ENCODE measurements at regions not wholly inside any gene's neighbourhood (a gene's known extent, or its start where the extent isn't known, plus 50 kb on each side); places are given as distances from the start of the nearest gene placed in this dataset.

DNA sequence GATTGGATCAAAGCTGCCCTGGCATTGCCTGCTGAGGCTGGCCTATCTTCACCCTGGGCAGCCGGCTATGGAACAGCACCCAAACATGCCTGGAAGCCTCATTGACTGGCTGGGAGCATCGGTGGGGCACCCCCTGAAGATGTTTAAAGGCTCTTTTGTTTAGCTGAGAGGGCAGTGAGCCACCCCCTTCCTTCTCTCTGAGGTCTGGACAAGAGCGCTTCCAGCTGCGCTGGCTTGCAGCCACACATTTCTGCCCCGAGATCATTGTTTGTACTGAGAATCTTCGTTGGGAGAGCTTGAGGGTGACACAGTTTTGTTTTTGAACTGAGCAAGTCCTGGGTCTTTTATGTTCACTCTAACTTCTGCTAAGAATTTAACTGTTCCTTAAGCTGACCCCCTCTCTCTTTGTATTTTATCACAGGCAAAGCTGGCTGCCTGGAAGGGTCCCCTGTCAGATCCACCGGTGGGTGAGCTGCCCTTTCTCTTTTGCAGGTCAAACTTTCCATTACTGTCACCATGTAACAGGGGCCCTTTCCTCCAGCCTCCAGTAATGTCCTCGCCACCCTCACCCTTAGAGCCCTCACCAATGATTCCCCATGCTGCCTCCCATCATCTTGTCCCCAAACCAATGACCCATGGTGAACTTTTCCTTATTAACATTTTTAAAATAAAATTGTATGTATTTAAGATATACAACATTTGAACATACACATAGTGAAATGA is 212.2 kb downstream of the KIF26A start:
- no peak overlapping the region for H3K27ac ChIP-seq (ENCODE audit: low read depth in 2 of 2, low read length in 2 of 2)
- no peak for TF ChIP-seq CTCF (IDR thresholded peaks at IDR 0.05; ENCODE audit: borderline replicate concordance, extremely low read depth, insufficient read depth)
- H3K9ac ChIP-seq (ENCODE audit: low read length in 3 of 3), result no peak overlapping the region
- H3K4me1 ChIP-seq (ENCODE audit: control insufficient read depth in 2 of 3, insufficient read depth in 2 of 3, low read depth in 1 of 3, low read length in 3 of 3), result no peaks in the 10 kb centered on the region
- H3K36me3 ChIP-seq (ENCODE audit: control insufficient read depth in 2 of 3, insufficient read depth in 3 of 3, low read length in 3 of 3), result no peaks in the 10 kb centered on the region
- intact Hi-C loops (cut with DNase I), result no loop called here
- no peaks in the 10 kb centered on the region for H3K27me3 ChIP-seq (ENCODE audit: control insufficient read depth, insufficient read depth, low read length)
- DNase-seq (peak in 4 of 5 donors; percentile 24 to 85 (median 50)), FAIRE-seq (no peak)
- no peak overlapping the region for H3K4me3 ChIP-seq (ENCODE audit: low read length in 3 of 3)
- H3K9me3 ChIP-seq (ENCODE audit: control insufficient read depth in 2 of 3, insufficient read depth in 1 of 3, low read length in 3 of 3), result peaks cover 0 to 3% (median 3%) of the 10 kb centered on the region in 3 donors

- H3K9me3 ChIP-seq (ENCODE audit: control insufficient read depth in 2 of 3, insufficient read depth in 1 of 3, low read length in 3 of 3), result peaks cover 0 to 3% (median 3%) of the 10 kb centered on the region in 3 donors
- TF ChIP-seq CTCF (IDR thresholded peaks at IDR 0.05; ENCODE audit: borderline replicate concordance, extremely low read depth, insufficient read depth), result no peak
- H3K27ac ChIP-seq (ENCODE audit: low read depth in 2 of 2, low read length in 2 of 2), result no peak overlapping the region
- FAIRE-seq, result no peak
- no peak overlapping the region for H3K4me3 ChIP-seq (ENCODE audit: low read length in 3 of 3)
- no peak overlapping the region for H3K9ac ChIP-seq (ENCODE audit: low read length in 3 of 3)
- intact Hi-C loops (cut with DNase I), result no loop called here
- no peak for DNase-seq
- H3K27me3 ChIP-seq (ENCODE audit: control insufficient read depth, insufficient read depth, low read length), result no peaks in the 10 kb centered on the region
- H3K4me1 ChIP-seq (ENCODE audit: control insufficient read depth in 2 of 3, insufficient read depth in 2 of 3, low read depth in 1 of 3, low read length in 3 of 3), result no peaks in the 10 kb centered on the region
- no peaks in the 10 kb centered on the region for H3K36me3 ChIP-seq (ENCODE audit: control insufficient read depth in 2 of 3, insufficient read depth in 3 of 3, low read length in 3 of 3)
These were observed 213.6 kb downstream of the KIF26A start for GRCh38 chr14:104351849-104352492.

GRCh38 chr14:104352493-104353220 is 214.3 kb downstream of the KIF26A start:
- H3K36me3 ChIP-seq (ENCODE audit: control insufficient read depth in 2 of 3, insufficient read depth in 3 of 3, low read length in 3 of 3), result no peaks in the 10 kb centered on the region
- TF ChIP-seq CTCF (IDR thresholded peaks at IDR 0.05; ENCODE audit: borderline replicate concordance, extremely low read depth, insufficient read depth), result no peak
- peaks cover 0 to 3% (median 3%) of the 10 kb centered on the region in 3 donors for H3K9me3 ChIP-seq (ENCODE audit: control insufficient read depth in 2 of 3, insufficient read depth in 1 of 3, low read length in 3 of 3)
- H3K4me1 ChIP-seq (ENCODE audit: control insufficient read depth in 2 of 3, insufficient read depth in 2 of 3, low read depth in 1 of 3, low read length in 3 of 3), result no peaks in the 10 kb centered on the region
- H3K27ac ChIP-seq (ENCODE audit: low read depth in 2 of 2, low read length in 2 of 2), result no peak overlapping the region
- FAIRE-seq, result no peak
- no peak overlapping the region for H3K4me3 ChIP-seq (ENCODE audit: low read length in 3 of 3)
- intact Hi-C loops (cut with DNase I), result no loop called here
- no peak for DNase-seq
- no peaks in the 10 kb centered on the region for H3K27me3 ChIP-seq (ENCODE audit: control insufficient read depth, insufficient read depth, low read length)
- H3K9ac ChIP-seq (ENCODE audit: low read length in 3 of 3), result no peak overlapping the region
